ENCODE measurements at regions not wholly inside any gene's neighbourhood (a gene's known extent, or its start where the extent isn't known, plus 50 kb on each side); places are given as distances from the start of the nearest gene placed in this dataset.

DNA sequence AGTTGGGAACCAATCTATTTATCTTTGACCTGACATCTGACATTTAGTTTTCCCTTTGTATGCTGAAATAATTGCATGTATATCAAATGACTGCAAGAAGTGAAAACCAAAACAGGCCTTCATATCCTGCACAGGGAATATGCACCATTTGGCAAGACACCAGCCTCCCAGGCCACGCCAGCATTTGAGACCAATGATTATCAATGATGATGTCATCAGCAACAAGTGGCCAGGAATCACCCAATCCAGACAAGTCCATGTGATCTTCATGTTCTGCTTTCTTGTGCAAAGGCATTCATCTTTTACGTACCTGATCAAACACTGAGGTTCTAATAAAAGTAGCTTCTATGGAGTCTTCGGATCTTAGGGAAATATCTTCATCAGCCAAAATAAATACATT is 107.4 kb upstream of the TENT5A start:
- DNase-seq = no peak

DNA sequence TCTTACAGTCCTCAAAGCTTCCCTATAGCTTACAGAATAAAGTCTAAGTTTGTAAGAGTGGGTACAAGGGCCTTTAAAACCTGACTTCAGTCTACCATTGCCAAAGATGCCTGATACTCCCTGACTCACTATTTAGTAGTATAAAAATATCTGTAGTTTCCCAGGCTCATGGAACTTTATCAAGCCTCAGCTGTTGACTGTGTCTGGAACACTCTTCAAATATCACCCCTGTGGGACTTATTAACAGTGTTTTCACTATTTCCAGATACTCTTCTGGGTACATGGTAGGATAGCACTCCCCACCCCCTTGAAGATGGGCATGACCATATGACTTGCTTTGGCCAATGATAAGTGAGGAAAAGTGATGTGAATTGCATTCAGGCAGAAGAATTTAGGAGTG is 105.3 kb upstream of the TENT5A start:
- DNase-seq = no peak

- no peak for DNase-seq
These were observed 104.4 kb upstream of the TENT5A start for GRCh38 chr6:81856872-81857271.

- no peak for DNase-seq
These were observed 102.0 kb upstream of the TENT5A start for GRCh38 chr6:81854474-81854873.

- DNase-seq = no peak
These were observed 101.5 kb upstream of the TENT5A start for GRCh38 chr6:81853975-81854374.

DNA sequence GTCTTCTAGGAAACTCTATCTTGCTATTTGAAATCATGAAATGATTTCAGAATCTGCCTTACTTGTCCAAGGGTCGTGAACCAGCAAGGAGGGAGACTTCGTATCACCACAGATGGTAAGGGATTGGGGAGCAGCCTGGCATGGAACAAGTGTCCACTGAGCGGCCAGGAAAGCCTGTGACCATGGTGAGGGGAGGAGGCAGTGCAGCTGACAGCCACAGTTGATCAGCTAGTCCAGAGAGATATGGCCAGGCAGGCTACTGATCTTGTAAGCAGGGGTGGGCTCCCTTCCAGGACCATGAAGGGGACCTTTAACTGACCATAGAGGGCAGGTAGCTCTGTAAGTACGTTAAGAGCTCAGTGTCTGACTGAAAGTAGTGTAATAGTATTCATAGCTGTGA is 96.8 kb upstream of the TENT5A start:
- DNase-seq = no peak

- DNase-seq = no peak
These were observed 95.4 kb upstream of the TENT5A start for GRCh38 chr6:81847866-81848265.

- no peak for DNase-seq
These were observed 92.2 kb upstream of the TENT5A start for GRCh38 chr6:81844686-81845085.

- no peak for DNase-seq
These were observed 90.8 kb upstream of the TENT5A start for GRCh38 chr6:81843302-81843701.

GRCh38 chr6:81842254-81842653 is 89.8 kb upstream of the TENT5A start:
- no peak for DNase-seq

GRCh38 chr6:81838724-81839426 is 86.4 kb upstream of the TENT5A start:
- DNase-seq = no peak

DNA sequence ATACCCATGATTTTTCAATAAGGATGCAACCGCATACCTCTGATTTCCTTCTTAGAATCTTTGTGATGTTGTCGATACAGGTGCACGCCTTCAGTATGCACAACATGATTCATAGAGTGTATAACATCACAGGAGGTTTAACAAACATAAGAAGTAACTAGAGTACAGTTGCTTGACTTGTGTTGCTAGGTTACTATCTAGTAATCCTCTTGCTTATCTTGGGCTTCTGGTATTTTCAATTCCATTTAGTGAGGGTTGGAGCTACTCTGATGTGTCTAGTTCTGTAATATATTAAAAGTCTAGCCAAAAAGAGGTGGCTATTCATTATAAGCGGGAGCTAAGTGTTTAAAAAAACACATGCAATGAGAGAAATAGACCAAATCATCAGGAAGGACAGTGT is 85.5 kb upstream of the TENT5A start:
- DNase-seq = no peak

DNA sequence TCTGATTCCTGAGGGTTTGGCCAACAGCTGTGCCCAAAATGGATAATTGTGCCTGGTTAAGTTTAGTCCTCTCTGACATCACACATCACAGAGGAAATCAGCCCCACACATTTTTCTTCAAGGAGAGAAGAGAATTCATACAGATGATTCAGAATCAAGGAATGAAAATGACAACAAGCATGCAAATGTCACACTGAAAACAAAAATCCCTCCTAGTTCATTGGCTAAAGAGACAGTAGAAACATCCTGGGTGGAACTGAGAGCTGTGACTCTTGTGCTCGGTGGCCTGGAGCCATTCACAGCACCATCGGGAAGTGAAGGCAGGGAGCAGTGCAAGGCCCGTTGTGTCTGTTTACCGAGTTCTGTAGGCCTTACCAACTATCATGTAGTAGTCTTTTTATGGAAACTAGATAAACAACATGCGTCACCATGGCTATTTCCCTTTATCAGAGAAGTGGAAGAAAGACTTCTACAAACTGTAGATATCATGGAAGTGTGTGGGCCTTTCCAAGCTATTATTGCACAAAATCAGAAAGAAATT is 81.7 kb upstream of the TENT5A start:
- no peak for DNase-seq

- DNase-seq = no peak
These were observed 79.8 kb upstream of the TENT5A start for GRCh38 chr6:81832304-81832703.

GRCh38 chr6:81831274-81831673 is 78.8 kb upstream of the TENT5A start:
- no peak for DNase-seq

DNA sequence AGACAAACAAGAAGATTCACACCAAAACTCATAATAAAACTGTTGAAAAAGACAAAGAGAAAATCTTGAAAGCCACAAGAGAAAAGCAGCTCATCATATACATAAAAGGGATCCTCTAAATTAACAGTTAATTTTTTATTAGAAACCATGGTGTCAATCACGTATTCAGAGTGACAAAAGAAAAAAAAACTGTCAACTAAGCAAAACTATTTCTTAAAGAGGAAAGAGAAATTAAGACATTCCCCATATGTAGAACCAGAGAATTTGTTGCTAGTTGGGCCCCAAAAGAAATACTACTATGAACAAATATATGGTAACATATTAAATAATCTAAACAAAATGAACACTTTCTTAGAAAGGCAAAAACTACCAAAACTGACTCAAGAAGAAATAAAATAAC is 74.3 kb upstream of the TENT5A start:
- no peak for DNase-seq

GRCh38 chr6:81822568-81822967 is 70.1 kb upstream of the TENT5A start:
- no peak for DNase-seq

DNA sequence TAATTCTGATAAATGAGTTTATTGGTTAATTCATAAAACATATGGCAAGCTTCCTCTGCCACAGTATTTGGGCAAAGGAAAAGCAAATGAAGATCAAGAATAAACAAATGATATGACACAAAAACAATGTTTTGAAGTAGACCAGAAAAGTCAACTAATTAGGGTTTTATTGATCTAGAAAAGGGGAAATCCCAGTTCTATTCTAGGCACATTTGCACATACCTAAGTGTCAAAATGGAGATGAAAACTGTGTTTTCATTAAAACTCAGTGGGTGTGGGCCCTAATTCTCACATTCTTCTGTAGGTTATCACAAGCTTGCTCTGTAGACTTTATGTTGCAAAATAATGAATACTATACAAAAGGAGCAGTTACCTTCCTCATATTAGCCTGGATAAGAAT is 69.0 kb upstream of the TENT5A start:
- no peak for DNase-seq

GRCh38 chr6:81820980-81821379 is 68.5 kb upstream of the TENT5A start:
- no peak for DNase-seq

- no peak for DNase-seq
These were observed 67.9 kb upstream of the TENT5A start for GRCh38 chr6:81820422-81820821.

DNA sequence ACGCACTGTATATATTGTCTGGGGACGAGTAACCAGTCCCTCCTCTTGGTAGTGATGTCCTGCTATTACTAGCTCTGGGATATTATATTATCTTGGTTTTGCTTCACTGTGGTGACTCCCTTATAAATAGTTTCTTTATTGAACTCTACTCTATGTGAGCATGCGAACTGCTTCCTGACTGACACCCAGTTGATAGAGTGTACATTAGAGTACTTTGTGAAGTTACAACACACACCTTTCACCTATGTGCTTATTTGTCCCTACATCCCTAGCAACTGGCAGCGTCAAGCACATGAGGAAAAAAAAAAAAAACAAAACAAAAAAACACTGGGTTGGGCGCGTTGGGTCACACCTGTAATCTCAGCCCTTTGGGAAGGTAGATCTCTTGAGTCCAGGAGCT is 67.3 kb upstream of the TENT5A start:
- no peak for DNase-seq

DNA sequence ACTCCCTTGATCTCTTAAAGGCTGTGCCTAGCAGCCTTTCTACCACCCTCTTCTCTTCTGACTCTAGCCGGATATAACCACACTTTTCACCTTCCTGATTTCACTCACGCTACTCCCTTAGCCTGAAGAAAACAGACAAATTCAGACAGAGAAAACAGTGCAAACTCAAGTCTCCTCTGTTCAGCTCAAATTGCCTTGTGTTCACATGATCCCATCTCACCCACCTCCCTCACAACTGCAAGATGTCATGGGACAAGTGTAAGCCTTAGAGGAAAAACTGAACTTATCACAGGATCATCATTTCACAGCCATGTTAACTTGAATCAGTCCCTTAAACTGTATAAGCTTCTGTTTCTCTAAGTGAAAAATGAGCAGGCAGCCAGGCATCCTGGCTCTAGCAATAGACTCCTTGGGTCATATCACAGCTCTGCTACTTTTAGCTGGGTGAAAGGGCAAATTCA is 66.5 kb upstream of the TENT5A start:
- no peak for DNase-seq

GRCh38 chr6:81816380-81816779 is 63.9 kb upstream of the TENT5A start:
- no peak for DNase-seq

DNA sequence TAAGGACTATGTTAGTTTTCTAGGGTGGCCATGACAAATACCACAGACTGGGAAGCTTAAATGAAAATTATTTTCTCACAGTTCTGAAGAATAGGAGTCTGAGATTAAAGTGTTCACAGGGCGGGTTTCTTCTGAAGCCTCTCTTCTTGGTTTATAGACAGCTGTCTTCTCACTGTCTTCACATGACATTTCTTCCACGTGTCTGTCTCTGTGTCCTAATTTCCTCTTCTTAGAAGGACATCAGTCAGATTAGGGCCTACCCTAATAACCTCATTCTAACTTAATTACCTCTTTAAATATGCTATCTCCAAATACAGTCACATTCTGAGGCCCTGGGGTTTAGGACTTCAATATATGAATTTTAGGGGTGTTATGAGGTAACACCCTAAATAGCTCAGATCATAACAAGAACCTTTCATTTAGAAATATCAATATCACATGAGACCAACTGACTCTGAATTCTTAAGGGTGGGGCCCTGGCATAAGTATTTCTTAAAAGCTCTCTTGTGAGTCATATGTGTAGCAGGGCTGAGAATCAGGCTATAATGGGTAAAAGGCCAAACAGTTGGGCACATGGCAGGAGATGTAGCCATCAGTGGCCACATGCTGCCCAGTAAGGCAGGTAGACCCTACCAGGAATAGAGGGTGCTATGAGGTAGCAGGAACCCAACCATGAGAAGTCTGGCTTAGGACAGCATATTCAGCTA is 62.0 kb upstream of the TENT5A start:
- DNase-seq = no peak

Data from skin of body (tissue), 1 donor.